ENCODE measurements at regions not wholly inside any gene's neighbourhood (a gene's known extent, or its start where the extent isn't known, plus 50 kb on each side); places are given as distances from the start of the nearest gene placed in this dataset.

GRCh38 chr1:172926070-172926469, 124.7 kb downstream of the TNFSF18 start (continued):
- no peak for TF ChIP-seq SRF (IDR thresholded peaks at IDR 0.05; ENCODE audit: low read depth, low read length)

DNA sequence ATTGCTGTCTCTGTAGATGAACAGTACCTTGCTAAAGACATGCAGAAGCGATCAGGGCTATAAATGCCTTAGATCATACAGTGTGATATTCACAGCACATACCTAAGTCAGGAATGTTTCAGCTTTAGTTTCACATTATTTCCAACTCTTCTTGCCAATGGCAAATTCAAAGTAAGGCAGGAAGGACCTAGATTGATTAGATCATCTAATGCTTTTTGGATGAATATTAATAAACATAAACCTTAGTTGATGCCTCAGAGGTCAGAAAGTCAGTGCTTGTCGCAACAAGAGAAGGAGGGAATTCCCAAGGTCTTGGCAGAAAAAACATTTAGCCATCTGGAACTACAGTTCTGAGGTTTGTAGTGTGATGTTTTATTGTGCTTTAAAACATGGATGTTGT, 122.3 kb downstream of the TNFSF18 start:
- Histone ChIP-seq H3K56ac (replicated peaks; ENCODE audit: insufficient read length, low read depth, low read length) (no peak overlapping the region), H4K8ac (ENCODE audit: extremely low read depth, insufficient read depth, low read length) (no peak overlapping the region), H3K27me3 (replicated peaks in 1 of 4; ENCODE audit: control insufficient read depth in 3 of 4, extremely low read depth in 1 of 4, insufficient read depth in 3 of 4, low read length in 3 of 4) (no peaks in the 10 kb centered on the region), H2BK12ac (ENCODE audit: low read depth, low read length) (no peak overlapping the region), H3K18ac (ENCODE audit: extremely low read depth, low read length) (no peak overlapping the region), H2AFZ (ENCODE audit: low read length) (no peak overlapping the region), H3K4ac (replicated peaks; ENCODE audit: insufficient read length, low read depth, low read length) (no peak overlapping the region), H3K4me2 (ENCODE audit: insufficient read depth in 1 of 2, low read depth in 2 of 2, low read length in 2 of 2) (no peak overlapping the region), H3K14ac (ENCODE audit: insufficient read length) (no peak overlapping the region), H3K79me2 (ENCODE audit: control insufficient read depth in 1 of 2, insufficient read depth in 2 of 2, low read length in 2 of 2) (no peaks in the 10 kb centered on the region), H3K23ac (ENCODE audit: insufficient read length) (no peak overlapping the region), H2BK20ac (ENCODE audit: low read length) (no peak overlapping the region), H4K20me1 (replicated peaks in 1 of 2; ENCODE audit: control insufficient read depth in 1 of 2, insufficient read depth in 2 of 2, low read length in 2 of 2) (no peaks in the 10 kb centered on the region), H2BK5ac (ENCODE audit: low read depth, low read length) (no peak overlapping the region), H2BK120ac (replicated peaks; ENCODE audit: low read depth, low read length) (no peak overlapping the region), H3K9ac (replicated peaks in 1 of 4; ENCODE audit: extremely low read depth in 1 of 4, low read depth in 3 of 4, low read length in 3 of 4) (no peak overlapping the region), H2AK5ac (ENCODE audit: low read depth, low read length) (no peak overlapping the region), H3K9me3 (ENCODE audit: insufficient read depth in 2 of 2, low read depth in 1 of 2, low read length in 1 of 2) (no peaks in the 10 kb centered on the region), H3K79me1 (ENCODE audit: low read depth, low read length) (no peaks in the 10 kb centered on the region), H3K4me1 (replicated peaks in 1 of 4; ENCODE audit: control insufficient read depth in 3 of 4, insufficient read depth in 4 of 4, low read length in 3 of 4) (no peaks in the 10 kb centered on the region), H4K91ac (replicated peaks; ENCODE audit: insufficient read length, low read length) (no peak overlapping the region), H3K27ac (ENCODE audit: low read depth, low read length) (no peak overlapping the region), H3K36me3 (ENCODE audit: control insufficient read depth in 2 of 4, insufficient read depth in 4 of 4, low read length in 3 of 4) (no peaks in the 10 kb centered on the region), H2BK15ac (ENCODE audit: low read length) (no peak overlapping the region), H4K5ac (ENCODE audit: insufficient read length, low read depth, low read length) (no peak overlapping the region), H3K4me3 (ENCODE audit: extremely low read depth in 1 of 4, insufficient read depth in 2 of 4, low read depth in 3 of 4, low read length in 4 of 4) (no peak overlapping the region), H3K23me2 (ENCODE audit: low read depth, low read length) (no peaks in the 10 kb centered on the region)
- no peak for TF ChIP-seq SAP30 (IDR thresholded peaks at IDR 0.05; ENCODE audit: insufficient read depth, insufficient replicate concordance, low read length)
- CTCF ChIA-PET (ENCODE audit: partially characterized antibody) = interaction anchor here (0.9 kb wide), 1 partner anchor 274 kb away, joined by 3 read pairs; no protein-coding TSS in a partner anchor
- 100% methylated on average over 2 of the region's 2 CpGs; no CpG with 5 or more reads in 1 of the 2 experiments for WGBS, 2 experiments (ENCODE audit: extremely low coverage in 1 of 2, insufficient coverage in 1 of 2, insufficient read length in 1 of 2, insufficient replicate concordance in 2 of 2, low coverage in 1 of 2, low lambda C conversion rate in 2 of 2, missing lambda C conversion rate in 1 of 2)
- no peak for FAIRE-seq
- POLR2A ChIA-PET (ENCODE audit: partially characterized antibody) = no interaction called here
- no peak for DNase-seq (ENCODE audit: low read depth in 1 of 2, low spot score in 2 of 2)

Data from H1 (cell line).